BE2C (cell line): ENCODE measurements at regions not wholly inside any gene's neighbourhood (a gene's known extent, or its start where the extent isn't known, plus 50 kb on each side); places are given as distances from the start of the nearest gene placed in this dataset.

Experiments
- DNase-seq: peaks from one replicate; pipeline ENCODE4 v3.0.0-alpha.2; 2020
- H3K27me3 ChIP-seq: fragments of 250-450 bp; sonication (Bioruptor Pico); 2 replicates; pipeline ENCODE4 v1.5.1; 2020; ENCODE audit warnings: mild to moderate bottlenecking
- H3K36me3 ChIP-seq: fragments of 250-450 bp; sonication (Bioruptor Pico); 2 replicates; pipeline ENCODE4 v1.5.1; 2020; ENCODE audit warnings: mild to moderate bottlenecking
- H3K4me1 ChIP-seq: fragments of 250-450 bp; sonication (Bioruptor Pico); 2 replicates; pipeline ENCODE4 v1.5.1; 2020
- H3K4me3 ChIP-seq: 2 replicates; pipeline ENCODE4 v1.5.1; 2011; ENCODE audit warnings: low read depth, low read length
- H3K9me3 ChIP-seq: fragments of 250-450 bp; sonication (Bioruptor Pico); 2 replicates; pipeline ENCODE4 v1.5.1; 2020
- CTCF ChIP-seq: IDR thresholded peaks from 2 replicates; pipeline ENCODE4 v1.5.1; 2012; ENCODE audit warnings: mild to moderate bottlenecking, low read depth, low read length

GRCh38 chr12:24256684-24257083, 307.2 kb upstream of the SOX5 start:
- Histone ChIP-seq H3K9me3 (no peaks in the 10 kb centered on the region), H3K36me3 (no peaks in the 10 kb centered on the region), H3K4me3 (no peak overlapping the region), H3K4me1 (no peaks in the 10 kb centered on the region), H3K27me3 (no peaks in the 10 kb centered on the region)
- TF ChIP-seq CTCF = no peak
- no peak for DNase-seq

DNA sequence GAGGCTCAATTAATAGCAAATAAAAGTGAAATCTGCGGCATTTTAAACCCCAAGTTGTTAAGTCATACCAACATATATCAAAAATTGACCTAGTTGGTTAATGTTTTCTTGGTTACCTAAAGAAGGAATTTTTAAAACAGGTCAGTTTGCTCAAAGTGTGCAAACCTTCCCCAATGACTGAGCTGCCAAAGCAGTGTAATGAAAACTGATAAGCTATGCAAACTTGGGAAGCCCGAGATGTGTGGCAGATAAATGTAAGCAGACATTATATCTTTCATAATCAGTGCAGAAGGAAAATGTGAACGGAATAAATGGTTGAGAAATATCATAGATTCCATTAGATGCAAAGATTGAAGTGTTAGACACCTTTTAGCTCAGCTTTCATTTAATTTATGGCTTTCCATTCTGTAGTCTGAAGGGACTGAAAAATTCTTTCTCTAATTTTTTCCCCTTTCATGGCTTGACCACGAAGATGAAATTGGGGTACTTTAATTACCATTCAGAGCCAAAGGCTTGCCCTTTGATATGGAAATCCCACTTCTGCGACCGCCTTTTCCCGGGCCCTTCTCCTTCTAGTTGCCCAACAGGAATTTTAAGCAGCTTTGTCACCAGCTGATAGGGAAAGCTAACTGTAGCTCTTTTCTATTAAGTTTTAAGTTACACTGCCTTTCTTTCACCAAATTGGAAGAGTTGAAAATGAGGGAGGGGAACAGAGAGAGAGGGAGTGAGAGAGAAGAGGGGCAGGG, 306.6 kb upstream of the SOX5 start:
- H3K4me1 ChIP-seq = no peaks in the 10 kb centered on the region
- no peaks in the 10 kb centered on the region for H3K36me3 ChIP-seq
- no peak for TF ChIP-seq CTCF
- no peak overlapping the region for H3K4me3 ChIP-seq
- no peak for DNase-seq
- H3K27me3 ChIP-seq = no peaks in the 10 kb centered on the region
- no peaks in the 10 kb centered on the region for H3K9me3 ChIP-seq

GRCh38 chr12:24252602-24253001, 303.1 kb upstream of the SOX5 start:
- no peak for TF ChIP-seq CTCF
- H3K36me3 ChIP-seq = no peaks in the 10 kb centered on the region
- no peaks in the 10 kb centered on the region for H3K9me3 ChIP-seq
- DNase-seq = no peak
- no peaks in the 10 kb centered on the region for H3K4me1 ChIP-seq
- H3K4me3 ChIP-seq = no peak overlapping the region
- H3K27me3 ChIP-seq = no peaks in the 10 kb centered on the region

- H3K4me3 ChIP-seq = no peak overlapping the region
- no peak for DNase-seq
- no peaks in the 10 kb centered on the region for H3K27me3 ChIP-seq
- H3K4me1 ChIP-seq = no peaks in the 10 kb centered on the region
- no peak for TF ChIP-seq CTCF
- H3K9me3 ChIP-seq = no peaks in the 10 kb centered on the region
- no peaks in the 10 kb centered on the region for H3K36me3 ChIP-seq
Measured at GRCh38 chr12:24246934-24247333, 297.5 kb upstream of the SOX5 start.

DNA sequence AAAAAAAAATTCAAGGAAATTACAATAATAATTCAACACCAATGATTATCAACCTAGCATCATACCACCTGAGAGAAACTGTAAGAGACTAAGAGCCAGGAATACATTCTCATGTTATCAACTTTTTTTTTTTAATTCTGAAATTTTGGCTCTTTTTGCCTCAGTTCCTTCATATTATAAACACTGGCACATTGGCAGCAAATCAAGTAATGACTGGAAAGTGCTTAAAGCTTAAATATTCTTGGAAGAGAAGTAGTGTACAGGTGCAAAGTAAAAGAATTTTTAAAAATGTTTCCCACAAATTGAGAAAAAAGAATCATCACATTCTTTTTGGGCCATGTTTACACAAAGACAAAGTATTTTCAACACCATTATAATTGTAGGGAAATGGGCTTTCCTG, 296.9 kb upstream of the SOX5 start:
- H3K27me3 ChIP-seq = no peaks in the 10 kb centered on the region
- no peaks in the 10 kb centered on the region for H3K4me1 ChIP-seq
- H3K9me3 ChIP-seq = no peaks in the 10 kb centered on the region
- no peak for DNase-seq
- TF ChIP-seq CTCF = no peak
- no peaks in the 10 kb centered on the region for H3K36me3 ChIP-seq
- H3K4me3 ChIP-seq = no peak overlapping the region

GRCh38 chr12:24244801-24245200, 295.3 kb upstream of the SOX5 start:
- H3K36me3 ChIP-seq = no peaks in the 10 kb centered on the region
- no peak for DNase-seq
- H3K4me3 ChIP-seq = no peak overlapping the region
- no peaks in the 10 kb centered on the region for H3K4me1 ChIP-seq
- no peak for TF ChIP-seq CTCF
- no peaks in the 10 kb centered on the region for H3K27me3 ChIP-seq
- H3K9me3 ChIP-seq = no peaks in the 10 kb centered on the region
